Hematopoietic multipotent progenitor cell treated with erythropoietin and hydrocortisone succinate and interleukin-3 and kit ligand, for 6 days (in vitro differentiated cells): ENCODE measurements at regions not wholly inside any gene's neighbourhood (a gene's known extent, or its start where the extent isn't known, plus 50 kb on each side); places are given as distances from the start of the nearest gene placed in this dataset.
"Not testable (repeated sequence)": the region's sequence is repeated elsewhere in the genome, so short reads cannot be mapped to it uniquely, and the experiment has no call there.

Experiments used
- DNase-seq: peaks from one replicate; pipeline ENCODE4 v3.0.0-alpha.2; 2015

- no peak for DNase-seq
These were observed 52.9 kb upstream of the SEC14L1 start for GRCh38 chr17:77087650-77088454.

- DNase-seq: peak; percentile 98
These were observed 52.2 kb upstream of the SEC14L1 start for GRCh38 chr17:77088455-77089123.

- peak; percentile 38 for DNase-seq
These were observed 51.7 kb upstream of the SEC14L1 start for GRCh38 chr17:77089124-77089490.

DNA sequence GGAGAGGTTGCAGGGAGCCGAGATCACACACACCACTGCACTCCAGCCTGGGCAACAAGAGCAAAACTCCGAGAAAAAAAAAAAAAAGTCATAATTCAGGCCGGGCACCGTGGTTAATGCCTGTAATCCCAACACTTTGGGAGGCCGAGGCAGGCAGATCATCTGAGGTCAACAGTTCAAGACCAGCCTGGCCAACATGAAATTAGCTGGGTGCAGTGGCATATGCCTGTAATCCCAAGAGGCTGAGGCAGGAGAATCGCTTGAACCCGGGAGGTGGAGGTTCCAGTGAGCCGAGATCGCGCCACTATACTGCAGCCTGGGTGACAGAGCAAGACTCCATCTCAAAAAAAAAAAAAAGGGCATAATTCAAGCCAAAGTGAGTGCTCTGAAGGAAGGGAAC lies 50.8 kb upstream of the SEC14L1 start:
- DNase-seq: not testable (repeated sequence)

DNA sequence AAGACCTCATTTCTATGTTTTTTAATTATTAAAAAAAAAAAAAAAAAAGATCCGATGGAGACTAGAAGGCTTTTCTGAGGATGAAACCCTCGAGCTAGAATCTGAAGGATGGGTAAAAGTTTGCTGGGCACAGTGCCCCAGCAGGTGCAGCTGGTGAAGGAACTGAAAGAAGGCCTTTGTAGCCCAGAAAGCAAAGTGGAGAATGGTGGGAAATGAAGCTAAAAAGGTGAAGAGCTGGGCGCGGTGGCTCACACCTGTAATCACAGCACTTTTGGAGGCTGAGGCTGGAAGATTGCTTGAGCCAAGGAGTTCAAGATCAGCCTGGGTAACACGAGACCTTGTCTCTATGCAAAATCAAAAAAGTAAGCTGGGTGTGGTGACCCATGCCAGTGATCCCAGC lies 50.3 kb upstream of the SEC14L1 start:
- no peak for DNase-seq
